Activated CD8-positive, alpha-beta T cell treated with anti-CD3 and anti-CD28 coated beads for 36 hours (primary cell): ENCODE measurements at regions not wholly inside any gene's neighbourhood (a gene's known extent, or its start where the extent isn't known, plus 50 kb on each side); places are given as distances from the start of the nearest gene placed in this dataset.

Source experiments
- ATAC-seq: fragments of 200-7000 bp; cut with Tn5 transposase; one replicate; pipeline ENCODE4 v1.10.0; 2021; ENCODE audit warnings: mild to moderate bottlenecking, moderate library complexity
- CTCF ChIA-PET: fragments of 350-600 bp; sonication (Branson Sonifier 250); formaldehyde crosslinking; loops from one replicate; lab custom pipeline; 2021; ENCODE audit warnings: antibody characterized with exemption; lab: Charles Lee
- POLR2A ChIA-PET: fragments of 350-600 bp; sonication (Branson Sonifier 250); formaldehyde crosslinking; loops from one replicate; lab custom pipeline; 2021; ENCODE audit warnings: antibody characterized with exemption; lab: Charles Lee
- DNase-seq: peaks from one replicate; pipeline ENCODE4 v3.0.0-alpha.2; 2020
- H3K27ac Mint-ChIP-seq: one replicate; pipeline ENCODE4 v1.8.0; 2021; ENCODE audit warnings: mild to moderate bottlenecking, mixed read lengths
- H3K27me3 Mint-ChIP-seq: one replicate; pipeline ENCODE4 v1.8.0; 2021; ENCODE audit warnings: mixed read lengths
- H3K36me3 Mint-ChIP-seq: one replicate; pipeline ENCODE4 v1.8.0; 2021; ENCODE audit warnings: low read depth, mixed read lengths
- H3K4me1 Mint-ChIP-seq: one replicate; pipeline ENCODE4 v1.8.0; 2021; ENCODE audit warnings: low read depth, mixed read lengths
- H3K4me3 Mint-ChIP-seq: one replicate; pipeline ENCODE4 v1.8.0; 2021; ENCODE audit warnings: mild to moderate bottlenecking, moderate library complexity, mixed read lengths
- H3K9me3 Mint-ChIP-seq: one replicate; pipeline ENCODE4 v1.8.0; 2021; ENCODE audit warnings: mixed read lengths
- intact Hi-C: fragments of 100-400 bp; cut with micrococcal nuclease; formaldehyde crosslinking; loops from one replicate; pipeline ENCODE4 v1.10.0; 2022
- TF ChIP-seq, protein P1 (sequence below): fragments of 200-600 bp; IDR thresholded peaks from one replicate; pipeline ENCODE4 v1.8.0; 2022; ENCODE audit warnings: antibody characterized with exemption, mild to moderate bottlenecking

DNA sequence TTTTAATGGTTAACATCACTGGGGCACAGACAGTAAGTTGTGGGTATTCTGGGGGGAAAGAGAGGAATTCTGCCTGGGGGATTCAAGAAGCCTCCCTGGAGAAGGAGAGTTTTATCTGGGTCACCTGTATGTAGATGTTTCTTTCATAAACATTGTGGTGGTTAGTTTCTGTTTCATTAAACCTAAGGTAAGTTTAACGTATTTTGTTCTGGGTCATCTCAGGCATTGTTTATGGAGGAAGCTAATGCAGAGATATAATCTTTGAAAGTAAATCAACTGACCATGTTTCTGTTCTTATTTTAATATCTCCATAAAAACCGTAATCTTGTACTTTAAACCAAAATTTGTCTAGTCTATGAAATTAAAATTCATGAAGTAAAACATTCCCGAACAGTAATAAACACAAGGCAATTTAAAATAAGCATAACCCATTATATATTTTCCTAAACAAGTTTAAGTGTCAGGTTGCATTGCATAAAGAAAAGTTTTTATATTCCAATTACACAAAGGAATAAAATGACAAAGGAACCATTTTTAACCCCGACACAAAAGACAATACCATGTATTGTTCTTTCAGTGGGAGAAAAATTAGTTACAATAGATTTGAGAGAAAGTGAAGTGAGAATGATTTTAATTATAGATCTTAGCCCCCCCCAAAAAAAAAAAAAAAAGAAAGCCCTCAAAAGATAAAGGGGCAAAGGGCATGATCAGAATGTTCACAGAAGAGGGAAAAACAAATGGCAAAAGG lies 274.6 kb upstream of the TBL1XR1 start:
- TF ChIP-seq, protein P1, sequence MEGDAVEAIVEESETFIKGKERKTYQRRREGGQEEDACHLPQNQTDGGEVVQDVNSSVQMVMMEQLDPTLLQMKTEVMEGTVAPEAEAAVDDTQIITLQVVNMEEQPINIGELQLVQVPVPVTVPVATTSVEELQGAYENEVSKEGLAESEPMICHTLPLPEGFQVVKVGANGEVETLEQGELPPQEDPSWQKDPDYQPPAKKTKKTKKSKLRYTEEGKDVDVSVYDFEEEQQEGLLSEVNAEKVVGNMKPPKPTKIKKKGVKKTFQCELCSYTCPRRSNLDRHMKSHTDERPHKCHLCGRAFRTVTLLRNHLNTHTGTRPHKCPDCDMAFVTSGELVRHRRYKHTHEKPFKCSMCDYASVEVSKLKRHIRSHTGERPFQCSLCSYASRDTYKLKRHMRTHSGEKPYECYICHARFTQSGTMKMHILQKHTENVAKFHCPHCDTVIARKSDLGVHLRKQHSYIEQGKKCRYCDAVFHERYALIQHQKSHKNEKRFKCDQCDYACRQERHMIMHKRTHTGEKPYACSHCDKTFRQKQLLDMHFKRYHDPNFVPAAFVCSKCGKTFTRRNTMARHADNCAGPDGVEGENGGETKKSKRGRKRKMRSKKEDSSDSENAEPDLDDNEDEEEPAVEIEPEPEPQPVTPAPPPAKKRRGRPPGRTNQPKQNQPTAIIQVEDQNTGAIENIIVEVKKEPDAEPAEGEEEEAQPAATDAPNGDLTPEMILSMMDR = no peak
- Mint-ChIP-seq H3K36me3 (no peaks in the 10 kb centered on the region), H3K27me3 (no peaks in the 10 kb centered on the region), H3K4me1 (no peaks in the 10 kb centered on the region), H3K27ac (no peak overlapping the region), H3K4me3 (no peak overlapping the region), H3K9me3 (no peaks in the 10 kb centered on the region)
- intact Hi-C loops = no loop called here
- ChIA-PET CTCF (no interaction called here), POLR2A (no interaction called here)
- DNase-seq (no peak), ATAC-seq (no peak)

DNA sequence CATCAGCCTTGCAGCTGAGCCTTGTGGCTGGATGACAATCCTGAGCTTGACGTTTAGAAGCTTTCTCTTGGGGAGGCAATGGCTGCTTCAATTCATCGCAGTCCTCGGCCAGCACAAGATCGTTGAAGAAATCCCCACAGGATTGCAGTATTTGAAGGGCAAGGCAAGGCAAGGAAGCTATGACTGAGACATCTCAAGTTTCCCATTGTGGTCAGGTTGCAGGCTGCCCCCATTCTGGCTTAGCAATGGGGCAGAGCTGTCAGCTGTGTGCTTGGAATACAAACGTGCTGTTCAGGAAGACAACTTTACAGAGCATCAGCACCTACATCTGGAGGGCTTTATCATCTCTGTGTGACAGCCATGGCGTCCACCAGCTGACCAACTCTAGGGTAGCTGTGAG lies 275.9 kb upstream of the TBL1XR1 start:
- POLR2A ChIA-PET = no interaction called here
- CTCF ChIA-PET = no interaction called here
- TF ChIP-seq, protein P1 = no peak

DNA sequence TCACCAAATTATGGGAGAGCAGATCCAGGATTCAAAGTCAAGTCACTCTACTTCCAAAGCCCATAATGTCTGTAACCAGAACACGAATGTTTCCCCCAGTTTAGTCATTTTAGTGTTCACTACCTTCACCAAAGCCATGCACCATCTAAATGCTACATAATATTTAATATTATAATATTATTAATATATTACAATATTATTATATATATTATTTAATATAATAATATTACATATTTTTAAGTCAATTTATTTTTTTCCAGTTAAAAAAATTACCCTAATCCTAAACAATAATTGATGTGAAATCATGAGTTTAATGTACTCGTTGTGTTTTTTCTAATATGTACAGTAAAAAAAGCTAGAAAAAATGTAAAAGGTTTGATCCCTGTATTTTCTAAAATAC lies 276.6 kb upstream of the TBL1XR1 start:
- no peak for DNase-seq
- H3K27me3 Mint-ChIP-seq = no peaks in the 10 kb centered on the region
- no peak overlapping the region for H3K4me3 Mint-ChIP-seq
- H3K9me3 Mint-ChIP-seq = no peaks in the 10 kb centered on the region
- ChIA-PET CTCF (no interaction called here), POLR2A (no interaction called here)
- no peak overlapping the region for H3K27ac Mint-ChIP-seq
- TF ChIP-seq, protein P1 = no peak
- H3K36me3 Mint-ChIP-seq = no peaks in the 10 kb centered on the region
- intact Hi-C loops = no loop called here
- ATAC-seq = no peak
- H3K4me1 Mint-ChIP-seq = no peaks in the 10 kb centered on the region

More for the DNA sequence above, 275.9 kb upstream of the TBL1XR1 start:
- no peak overlapping the region for H3K27ac Mint-ChIP-seq
- no peak overlapping the region for H3K4me3 Mint-ChIP-seq
- DNase-seq (no peak), ATAC-seq (no peak)
- H3K9me3 Mint-ChIP-seq = no peaks in the 10 kb centered on the region
- H3K27me3 Mint-ChIP-seq = no peaks in the 10 kb centered on the region
- intact Hi-C loops = no loop called here
- no peaks in the 10 kb centered on the region for H3K36me3 Mint-ChIP-seq
- no peaks in the 10 kb centered on the region for H3K4me1 Mint-ChIP-seq

DNA sequence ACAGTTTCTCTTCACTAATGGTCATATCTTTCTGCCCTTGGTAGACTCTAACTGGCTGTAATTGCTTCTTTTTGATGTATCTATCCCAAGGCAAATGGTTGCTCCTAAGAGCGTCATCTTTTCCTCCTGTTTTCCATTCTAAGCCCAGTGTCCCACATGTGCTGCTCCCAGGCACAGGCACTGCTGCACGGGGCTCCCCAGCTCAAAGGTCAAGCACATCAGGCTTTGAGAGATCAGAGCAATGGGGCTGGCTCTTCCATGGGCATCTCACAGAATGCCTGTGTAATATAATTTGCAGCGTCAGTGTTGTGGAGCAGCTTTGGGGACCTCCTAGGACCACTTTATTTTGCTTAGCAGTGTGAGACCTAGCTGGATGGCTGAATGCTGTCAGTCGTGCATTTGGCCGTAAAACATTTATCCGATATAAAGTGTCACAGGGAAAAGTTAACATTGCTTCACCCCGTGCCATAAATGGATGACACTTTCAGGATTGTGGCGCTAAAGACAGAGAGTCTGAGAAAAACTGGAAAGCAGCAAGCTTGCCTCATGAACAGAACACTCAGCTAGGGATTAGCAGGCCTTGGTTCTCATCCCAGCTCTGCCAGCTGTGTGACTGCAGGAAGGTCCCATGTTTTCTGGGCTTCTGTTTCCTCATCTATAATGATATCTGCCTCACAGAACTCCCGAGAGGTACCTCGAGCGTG lies 277.5 kb upstream of the TBL1XR1 start:
- H3K9me3 Mint-ChIP-seq = no peaks in the 10 kb centered on the region
- POLR2A ChIA-PET = no interaction called here
- H3K27ac Mint-ChIP-seq = no peak overlapping the region
- H3K27me3 Mint-ChIP-seq = no peaks in the 10 kb centered on the region
- no peak overlapping the region for H3K4me3 Mint-ChIP-seq
- CTCF ChIA-PET = no interaction called here
- TF ChIP-seq, protein P1 = no peak
- intact Hi-C loops = no loop called here
- DNase-seq = no peak
- H3K4me1 Mint-ChIP-seq = no peaks in the 10 kb centered on the region
- no peaks in the 10 kb centered on the region for H3K36me3 Mint-ChIP-seq
- ATAC-seq = no peak

DNA sequence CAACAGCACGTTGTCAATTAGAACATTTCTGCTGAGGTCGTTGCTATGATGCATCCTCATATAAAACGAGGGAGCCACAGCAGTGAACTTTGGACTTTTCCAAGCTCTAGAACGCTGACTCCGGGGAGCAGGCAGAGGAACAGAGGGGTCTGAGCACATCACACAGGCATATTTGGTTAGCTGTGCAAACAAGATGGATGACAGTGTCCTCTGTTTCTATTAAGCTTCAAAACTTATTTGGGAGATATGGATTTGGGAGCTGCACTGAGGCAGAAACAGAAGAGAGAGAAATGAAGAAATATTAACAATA lies 278.0 kb upstream of the TBL1XR1 start:
- TF ChIP-seq, protein P1 = no peak
- Mint-ChIP-seq H3K36me3 (no peaks in the 10 kb centered on the region), H3K4me1 (no peaks in the 10 kb centered on the region), H3K27me3 (no peaks in the 10 kb centered on the region), H3K9me3 (no peaks in the 10 kb centered on the region), H3K4me3 (no peak overlapping the region), H3K27ac (no peak overlapping the region)
- POLR2A ChIA-PET = no interaction called here
- DNase-seq (no peak), ATAC-seq (no peak)
- intact Hi-C loops = no loop called here
- CTCF ChIA-PET = no interaction called here
